ENCODE measurements at regions not wholly inside any gene's neighbourhood (a gene's known extent, or its start where the extent isn't known, plus 50 kb on each side); places are given as distances from the start of the nearest gene placed in this dataset.

GRCh38 chr5:173667702-173668101 lies 51.3 kb upstream of the BOD1 start:
- TF ChIP-seq FOXM1 (IDR thresholded peaks at IDR 0.05; ENCODE audit: borderline replicate concordance, low read depth): no peak
- TF ChIP-seq MAX (IDR thresholded peaks at IDR 0.05): no peak
- no peak for TF ChIP-seq RAD21 (IDR thresholded peaks at IDR 0.05; ENCODE audit: low read depth)
- TF ChIP-seq ZBTB7A (IDR thresholded peaks at IDR 0.05; ENCODE audit: low read depth): no peak
- TF ChIP-seq YY1 (IDR thresholded peaks at IDR 0.05; ENCODE audit: low read depth): no peak
- no peak for TF ChIP-seq TEAD4 (IDR thresholded peaks at IDR 0.05)
- TF ChIP-seq USF1 (IDR thresholded peaks at IDR 0.05): no peak
- TF ChIP-seq TAF1 (IDR thresholded peaks at IDR 0.05; ENCODE audit: low read depth): no peak
- no peak for TF ChIP-seq EGR1 (IDR thresholded peaks at IDR 0.05)
- TF ChIP-seq, protein P1, sequence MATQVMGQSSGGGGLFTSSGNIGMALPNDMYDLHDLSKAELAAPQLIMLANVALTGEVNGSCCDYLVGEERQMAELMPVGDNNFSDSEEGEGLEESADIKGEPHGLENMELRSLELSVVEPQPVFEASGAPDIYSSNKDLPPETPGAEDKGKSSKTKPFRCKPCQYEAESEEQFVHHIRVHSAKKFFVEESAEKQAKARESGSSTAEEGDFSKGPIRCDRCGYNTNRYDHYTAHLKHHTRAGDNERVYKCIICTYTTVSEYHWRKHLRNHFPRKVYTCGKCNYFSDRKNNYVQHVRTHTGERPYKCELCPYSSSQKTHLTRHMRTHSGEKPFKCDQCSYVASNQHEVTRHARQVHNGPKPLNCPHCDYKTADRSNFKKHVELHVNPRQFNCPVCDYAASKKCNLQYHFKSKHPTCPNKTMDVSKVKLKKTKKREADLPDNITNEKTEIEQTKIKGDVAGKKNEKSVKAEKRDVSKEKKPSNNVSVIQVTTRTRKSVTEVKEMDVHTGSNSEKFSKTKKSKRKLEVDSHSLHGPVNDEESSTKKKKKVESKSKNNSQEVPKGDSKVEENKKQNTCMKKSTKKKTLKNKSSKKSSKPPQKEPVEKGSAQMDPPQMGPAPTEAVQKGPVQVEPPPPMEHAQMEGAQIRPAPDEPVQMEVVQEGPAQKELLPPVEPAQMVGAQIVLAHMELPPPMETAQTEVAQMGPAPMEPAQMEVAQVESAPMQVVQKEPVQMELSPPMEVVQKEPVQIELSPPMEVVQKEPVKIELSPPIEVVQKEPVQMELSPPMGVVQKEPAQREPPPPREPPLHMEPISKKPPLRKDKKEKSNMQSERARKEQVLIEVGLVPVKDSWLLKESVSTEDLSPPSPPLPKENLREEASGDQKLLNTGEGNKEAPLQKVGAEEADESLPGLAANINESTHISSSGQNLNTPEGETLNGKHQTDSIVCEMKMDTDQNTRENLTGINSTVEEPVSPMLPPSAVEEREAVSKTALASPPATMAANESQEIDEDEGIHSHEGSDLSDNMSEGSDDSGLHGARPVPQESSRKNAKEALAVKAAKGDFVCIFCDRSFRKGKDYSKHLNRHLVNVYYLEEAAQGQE (IDR thresholded peaks at IDR 0.05; ENCODE audit: low read depth): no peak
- no peak for TF ChIP-seq EP300 (IDR thresholded peaks at IDR 0.05; ENCODE audit: borderline replicate concordance)
- TF ChIP-seq TCF12 (IDR thresholded peaks at IDR 0.05; ENCODE audit: low read depth): no peak
- TF ChIP-seq CEBPB (IDR thresholded peaks at IDR 0.05): no peak
- TF ChIP-seq NFIC (IDR thresholded peaks at IDR 0.05): no peak
- TF ChIP-seq CREB1 (IDR thresholded peaks at IDR 0.05; ENCODE audit: low read depth): no peak

- TF ChIP-seq CREB1 (IDR thresholded peaks at IDR 0.05; ENCODE audit: low read depth): no peak
- TF ChIP-seq TAF1 (IDR thresholded peaks at IDR 0.05; ENCODE audit: low read depth): no peak
- TF ChIP-seq YY1 (IDR thresholded peaks at IDR 0.05; ENCODE audit: low read depth): no peak
- no peak for TF ChIP-seq RAD21 (IDR thresholded peaks at IDR 0.05; ENCODE audit: low read depth)
- TF ChIP-seq NFIC (IDR thresholded peaks at IDR 0.05): no peak
- no peak for TF ChIP-seq TCF12 (IDR thresholded peaks at IDR 0.05; ENCODE audit: low read depth)
- TF ChIP-seq USF1 (IDR thresholded peaks at IDR 0.05): no peak
- TF ChIP-seq TEAD4 (IDR thresholded peaks at IDR 0.05): no peak
These were observed 51.9 kb upstream of the BOD1 start for GRCh38 chr5:173668245-173668800.

GRCh38 chr5:173668910-173669309 lies 52.5 kb upstream of the BOD1 start:
- no peak for TF ChIP-seq CREB1 (IDR thresholded peaks at IDR 0.05; ENCODE audit: low read depth)

- TF ChIP-seq CEBPB (IDR thresholded peaks at IDR 0.05) (no peak), RAD21 (IDR thresholded peaks at IDR 0.05; ENCODE audit: low read depth) (no peak), MAX (IDR thresholded peaks at IDR 0.05) (no peak), FOXM1 (IDR thresholded peaks at IDR 0.05; ENCODE audit: borderline replicate concordance, low read depth) (no peak), ZBTB7A (IDR thresholded peaks at IDR 0.05; ENCODE audit: low read depth) (no peak), EGR1 (IDR thresholded peaks at IDR 0.05) (no peak), TCF12 (IDR thresholded peaks at IDR 0.05; ENCODE audit: low read depth) (no peak), TAF1 (IDR thresholded peaks at IDR 0.05; ENCODE audit: low read depth) (no peak), TEAD4 (IDR thresholded peaks at IDR 0.05) (no peak), YY1 (IDR thresholded peaks at IDR 0.05; ENCODE audit: low read depth) (no peak), USF1 (IDR thresholded peaks at IDR 0.05) (no peak), NFIC (IDR thresholded peaks at IDR 0.05) (no peak), EP300 (IDR thresholded peaks at IDR 0.05; ENCODE audit: borderline replicate concordance) (no peak)
- TF ChIP-seq, protein P1 (IDR thresholded peaks at IDR 0.05; ENCODE audit: low read depth): no peak
These were observed 53.0 kb upstream of the BOD1 start for GRCh38 chr5:173669483-173669882.

DNA sequence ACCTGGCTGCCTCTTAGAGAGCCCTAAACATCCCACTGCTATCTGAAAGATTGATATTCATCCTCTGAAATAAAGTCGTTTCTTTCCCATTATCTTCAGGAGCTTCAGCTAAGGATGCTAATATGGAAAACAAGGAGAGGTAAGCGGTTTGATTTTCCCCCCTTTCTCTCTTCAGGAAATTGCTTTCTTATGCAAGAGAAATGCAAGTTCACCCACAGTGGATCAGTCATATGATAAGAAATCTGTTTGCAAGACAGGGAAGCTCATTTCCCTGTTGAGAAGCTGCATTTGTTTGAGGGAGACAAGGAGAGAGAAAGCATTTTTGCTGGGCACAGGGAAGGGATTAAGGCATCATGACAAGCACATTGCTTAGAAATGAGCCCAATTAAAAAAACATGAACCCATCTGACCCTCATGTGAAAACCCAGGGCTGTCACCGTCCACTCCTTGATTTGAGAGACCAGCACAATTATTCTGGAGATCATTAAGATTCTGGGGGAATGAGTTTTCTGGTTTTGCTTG lies 53.7 kb upstream of the BOD1 start:
- TF ChIP-seq TAF1 (IDR thresholded peaks at IDR 0.05; ENCODE audit: low read depth): no peak
- TF ChIP-seq ZBTB7A (IDR thresholded peaks at IDR 0.05; ENCODE audit: low read depth): no peak
- no peak for TF ChIP-seq FOXM1 (IDR thresholded peaks at IDR 0.05; ENCODE audit: borderline replicate concordance, low read depth)
- no peak for TF ChIP-seq TCF12 (IDR thresholded peaks at IDR 0.05; ENCODE audit: low read depth)
- no peak for TF ChIP-seq RAD21 (IDR thresholded peaks at IDR 0.05; ENCODE audit: low read depth)
- TF ChIP-seq NFIC (IDR thresholded peaks at IDR 0.05): no peak
- TF ChIP-seq EP300 (IDR thresholded peaks at IDR 0.05; ENCODE audit: borderline replicate concordance): no peak
- no peak for TF ChIP-seq USF1 (IDR thresholded peaks at IDR 0.05)
- no peak for TF ChIP-seq CREB1 (IDR thresholded peaks at IDR 0.05; ENCODE audit: low read depth)
- TF ChIP-seq, protein P1 (IDR thresholded peaks at IDR 0.05; ENCODE audit: low read depth): no peak
- no peak for TF ChIP-seq CEBPB (IDR thresholded peaks at IDR 0.05)
- TF ChIP-seq YY1 (IDR thresholded peaks at IDR 0.05; ENCODE audit: low read depth): no peak
- TF ChIP-seq MAX (IDR thresholded peaks at IDR 0.05): no peak
- TF ChIP-seq EGR1 (IDR thresholded peaks at IDR 0.05): no peak
- no peak for TF ChIP-seq TEAD4 (IDR thresholded peaks at IDR 0.05)
